ENCODE measurements at regions not wholly inside any gene's neighbourhood (a gene's known extent, or its start where the extent isn't known, plus 50 kb on each side); places are given as distances from the start of the nearest gene placed in this dataset.
"Not testable (repeated sequence)": the region's sequence is repeated elsewhere in the genome, so short reads cannot be mapped to it uniquely, and the experiment has no call there.

DNA sequence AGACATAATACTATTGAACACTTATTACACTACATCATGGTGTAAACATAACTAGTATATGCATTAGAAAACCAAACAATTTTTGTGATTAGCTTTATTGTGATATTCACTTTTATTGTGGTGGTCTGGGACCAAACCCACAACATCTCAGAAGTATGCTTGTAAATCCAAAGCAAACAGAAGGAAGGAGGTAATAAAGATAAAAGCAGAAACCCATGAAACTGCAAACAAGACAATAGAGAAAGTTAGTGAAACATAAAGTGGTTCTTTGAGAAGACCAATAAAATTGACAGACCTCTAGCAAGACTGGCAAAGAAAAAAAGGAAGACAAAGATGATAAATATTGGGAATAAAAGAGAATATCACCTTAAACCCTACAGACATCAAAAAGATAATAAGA lies 268.3 kb downstream of the RPAP3 start:
- Histone ChIP-seq H3K4me1 (ENCODE audit: control insufficient read depth in 1 of 2, insufficient read depth in 2 of 2, low read length in 2 of 2) (no peaks in the 10 kb centered on the region), H3K4me3 (ENCODE audit: low read length in 2 of 2) (no peak overlapping the region), H3K27me3 (ENCODE audit: control insufficient read depth in 1 of 2, insufficient read depth in 2 of 2, low read length in 1 of 2) (no peaks in the 10 kb centered on the region), H3K36me3 (ENCODE audit: control insufficient read depth in 1 of 2, insufficient read depth in 2 of 2, low read length in 1 of 2) (no peaks in the 10 kb centered on the region), H3K9me3 (ENCODE audit: control insufficient read depth, low read length) (no peaks in the 10 kb centered on the region), H3K27ac (ENCODE audit: low read depth in 1 of 2, low read length in 2 of 2) (no peak overlapping the region)
- intact Hi-C loops (cut with DNase I): no loop called here
- ATAC-seq (ENCODE audit: low FRiP score) (no peak), DNase-seq (no peak)

- no peaks in the 10 kb centered on the region for H3K27me3 ChIP-seq (ENCODE audit: control insufficient read depth in 1 of 2, insufficient read depth in 2 of 2, low read length in 1 of 2)
- H3K9me3 ChIP-seq (ENCODE audit: control insufficient read depth, low read length): no peaks in the 10 kb centered on the region
- no peaks in the 10 kb centered on the region for H3K36me3 ChIP-seq (ENCODE audit: control insufficient read depth in 1 of 2, insufficient read depth in 2 of 2, low read length in 1 of 2)
- H3K4me1 ChIP-seq (ENCODE audit: control insufficient read depth in 1 of 2, insufficient read depth in 2 of 2, low read length in 2 of 2): no peaks in the 10 kb centered on the region
- H3K27ac ChIP-seq (ENCODE audit: low read depth in 1 of 2, low read length in 2 of 2): no peak overlapping the region
- intact Hi-C loops (cut with DNase I): no loop called here
- ATAC-seq (ENCODE audit: low FRiP score) (no peak), DNase-seq (no peak)
- no peak overlapping the region for H3K4me3 ChIP-seq (ENCODE audit: low read length in 2 of 2)
Observed at GRCh38 chr12:47433876-47434275, 272.0 kb downstream of the RPAP3 start.

- H3K4me3 ChIP-seq (ENCODE audit: low read length in 2 of 2); intact Hi-C loops (cut with DNase I); H3K36me3 ChIP-seq (ENCODE audit: control insufficient read depth in 1 of 2, insufficient read depth in 2 of 2, low read length in 1 of 2); H3K9me3 ChIP-seq (ENCODE audit: control insufficient read depth, low read length); ATAC-seq (ENCODE audit: low FRiP score); H3K4me1 ChIP-seq (ENCODE audit: control insufficient read depth in 1 of 2, insufficient read depth in 2 of 2, low read length in 2 of 2); H3K27me3 ChIP-seq (ENCODE audit: control insufficient read depth in 1 of 2, insufficient read depth in 2 of 2, low read length in 1 of 2); DNase-seq; H3K27ac ChIP-seq (ENCODE audit: low read depth in 1 of 2, low read length in 2 of 2): not testable (repeated sequence)
- 92 to 94% methylated on average over 21 of the region's 21 CpGs for WGBS, 2 donors
Observed at GRCh38 chr12:47426678-47427309, 279.0 kb downstream of the RPAP3 start.

- intact Hi-C loops (cut with DNase I): no loop called here
- H3K4me3 ChIP-seq (ENCODE audit: low read length in 2 of 2): no peak overlapping the region
- H3K27me3 ChIP-seq (ENCODE audit: control insufficient read depth in 1 of 2, insufficient read depth in 2 of 2, low read length in 1 of 2): no peaks in the 10 kb centered on the region
- ATAC-seq (ENCODE audit: low FRiP score) (no peak), DNase-seq (no peak)
- H3K27ac ChIP-seq (ENCODE audit: low read depth in 1 of 2, low read length in 2 of 2): no peak overlapping the region
- WGBS, 2 donors: 9 to 32% methylated on average over 2 of the region's 2 CpGs
- no peaks in the 10 kb centered on the region for H3K36me3 ChIP-seq (ENCODE audit: control insufficient read depth in 1 of 2, insufficient read depth in 2 of 2, low read length in 1 of 2)
- peaks cover 0 to 4% of the 10 kb centered on the region in 2 donors for H3K4me1 ChIP-seq (ENCODE audit: control insufficient read depth in 1 of 2, insufficient read depth in 2 of 2, low read length in 2 of 2)
- no peaks in the 10 kb centered on the region for H3K9me3 ChIP-seq (ENCODE audit: control insufficient read depth, low read length)
Observed at GRCh38 chr12:47422611-47423010, 283.2 kb downstream of the RPAP3 start.

DNA sequence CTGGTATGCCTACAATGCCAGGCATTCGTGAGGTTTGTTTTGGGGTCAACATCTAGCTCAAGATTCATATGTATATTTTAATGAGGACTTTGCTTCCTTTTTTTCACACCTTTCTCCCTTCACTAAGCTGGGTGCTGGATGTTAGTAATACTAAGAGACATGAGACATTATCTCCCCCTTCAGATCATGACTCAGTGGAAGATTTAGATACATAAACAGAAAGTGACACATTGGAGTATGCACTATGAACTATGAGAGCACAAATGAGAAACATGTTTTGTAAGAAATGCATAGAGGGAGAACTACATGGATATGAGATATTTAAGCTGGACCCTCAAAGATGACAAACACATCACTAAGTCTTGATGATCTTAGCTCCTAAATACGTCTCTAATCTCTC lies 286.3 kb downstream of the RPAP3 start:
- no peaks in the 10 kb centered on the region for H3K36me3 ChIP-seq (ENCODE audit: control insufficient read depth in 1 of 2, insufficient read depth in 2 of 2, low read length in 1 of 2)
- DNase-seq (no peak), ATAC-seq (ENCODE audit: low FRiP score) (no peak)
- H3K4me3 ChIP-seq (ENCODE audit: low read length in 2 of 2): no peak overlapping the region
- H3K9me3 ChIP-seq (ENCODE audit: control insufficient read depth, low read length): no peaks in the 10 kb centered on the region
- H3K27me3 ChIP-seq (ENCODE audit: control insufficient read depth in 1 of 2, insufficient read depth in 2 of 2, low read length in 1 of 2): no peaks in the 10 kb centered on the region
- no peak overlapping the region for H3K27ac ChIP-seq (ENCODE audit: low read depth in 1 of 2, low read length in 2 of 2)
- whole genome bisulfite sequencing, 2 donors: 83 to 85% methylated on average over 2 of the region's 2 CpGs
- H3K4me1 ChIP-seq (ENCODE audit: control insufficient read depth in 1 of 2, insufficient read depth in 2 of 2, low read length in 2 of 2): peaks cover 0 to 5% of the 10 kb centered on the region in 2 donors
- intact Hi-C loops (cut with DNase I): no loop called here

- no peak for DNase-seq
- intact Hi-C loops (cut with DNase I): no loop called here
- no peaks in the 10 kb centered on the region for H3K36me3 ChIP-seq (ENCODE audit: control insufficient read depth in 1 of 2, insufficient read depth in 2 of 2, low read length in 1 of 2)
- ATAC-seq (ENCODE audit: low FRiP score): no peak
- H3K4me1 ChIP-seq (ENCODE audit: control insufficient read depth in 1 of 2, insufficient read depth in 2 of 2, low read length in 2 of 2): peaks cover 5% of the 10 kb centered on the region in 2 donors
- no peak overlapping the region for H3K27ac ChIP-seq (ENCODE audit: low read depth in 1 of 2, low read length in 2 of 2)
- no peak overlapping the region for H3K4me3 ChIP-seq (ENCODE audit: low read length in 2 of 2)
- H3K9me3 ChIP-seq (ENCODE audit: control insufficient read depth, low read length): no peaks in the 10 kb centered on the region
- 67 to 70% methylated on average over 1 of the region's 1 CpG for WGBS, 2 donors
- no peaks in the 10 kb centered on the region for H3K27me3 ChIP-seq (ENCODE audit: control insufficient read depth in 1 of 2, insufficient read depth in 2 of 2, low read length in 1 of 2)
Observed at GRCh38 chr12:47417955-47418354, 287.9 kb downstream of the RPAP3 start.

DNA sequence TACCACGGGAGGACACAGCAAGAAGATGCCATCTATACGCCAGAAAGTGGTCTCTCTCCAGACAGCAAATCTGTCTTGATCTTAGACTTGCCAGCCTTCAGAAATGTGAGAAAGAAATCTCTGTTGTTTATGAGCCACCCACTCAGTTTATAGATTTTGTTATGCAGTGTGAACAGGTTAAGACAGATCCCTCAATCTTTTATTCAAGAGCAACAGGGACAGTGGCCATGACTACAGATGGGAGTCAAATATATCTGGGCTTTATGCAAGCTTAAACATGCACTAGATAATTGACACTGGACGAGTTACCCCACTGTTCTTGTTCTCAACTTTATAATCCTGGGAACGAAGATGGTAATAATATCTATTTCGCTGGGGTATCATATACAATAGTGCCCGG lies 288.7 kb downstream of the RPAP3 start:
- H3K36me3 ChIP-seq (ENCODE audit: control insufficient read depth in 1 of 2, insufficient read depth in 2 of 2, low read length in 1 of 2): no peaks in the 10 kb centered on the region
- ATAC-seq (ENCODE audit: low FRiP score) (no peak), DNase-seq (no peak)
- WGBS, 2 donors: 75 to 89% methylated on average over 6 of the region's 6 CpGs
- intact Hi-C loops (cut with DNase I): no loop called here
- H3K4me1 ChIP-seq (ENCODE audit: control insufficient read depth in 1 of 2, insufficient read depth in 2 of 2, low read length in 2 of 2): peaks cover 1 to 5% of the 10 kb centered on the region in 2 donors
- no peak overlapping the region for H3K27ac ChIP-seq (ENCODE audit: low read depth in 1 of 2, low read length in 2 of 2)
- H3K4me3 ChIP-seq (ENCODE audit: low read length in 2 of 2): no peak overlapping the region
- H3K9me3 ChIP-seq (ENCODE audit: control insufficient read depth, low read length): no peaks in the 10 kb centered on the region
- no peaks in the 10 kb centered on the region for H3K27me3 ChIP-seq (ENCODE audit: control insufficient read depth in 1 of 2, insufficient read depth in 2 of 2, low read length in 1 of 2)

DNA sequence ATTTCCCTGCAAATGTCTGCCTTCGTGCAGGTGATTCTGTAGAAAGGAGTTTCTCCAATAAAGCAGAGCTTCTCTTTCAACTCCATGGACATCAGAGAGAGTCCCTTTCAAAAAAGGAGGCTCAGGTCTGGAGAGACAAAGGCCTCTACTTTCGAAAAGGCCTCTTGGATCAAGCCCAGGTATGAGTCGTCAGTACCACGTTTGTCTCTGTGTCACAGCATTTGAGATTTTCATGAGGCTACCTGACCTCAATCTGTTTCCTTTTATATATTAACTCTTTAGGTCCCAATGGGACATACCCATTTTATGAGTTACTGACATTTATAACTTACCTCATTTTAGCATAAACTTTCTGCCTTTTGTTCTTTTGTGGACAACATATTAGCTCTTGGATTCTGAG lies 290.8 kb downstream of the RPAP3 start:
- ATAC-seq (ENCODE audit: low FRiP score) (no peak), DNase-seq (no peak)
- intact Hi-C loops (cut with DNase I): no loop called here
- Histone ChIP-seq H3K9me3 (ENCODE audit: control insufficient read depth, low read length) (no peaks in the 10 kb centered on the region), H3K4me1 (ENCODE audit: control insufficient read depth in 1 of 2, insufficient read depth in 2 of 2, low read length in 2 of 2) (peaks cover 1 to 7% of the 10 kb centered on the region in 2 donors), H3K36me3 (ENCODE audit: control insufficient read depth in 1 of 2, insufficient read depth in 2 of 2, low read length in 1 of 2) (no peaks in the 10 kb centered on the region), H3K27me3 (ENCODE audit: control insufficient read depth in 1 of 2, insufficient read depth in 2 of 2, low read length in 1 of 2) (no peaks in the 10 kb centered on the region), H3K27ac (ENCODE audit: low read depth in 1 of 2, low read length in 2 of 2) (no peak overlapping the region), H3K4me3 (ENCODE audit: low read length in 2 of 2) (no peak overlapping the region)
- WGBS, 2 donors: 37 to 57% methylated on average over 4 of the region's 4 CpGs

- no peak for DNase-seq
- intact Hi-C loops (cut with DNase I): no loop called here
- no peak for ATAC-seq (ENCODE audit: low FRiP score)
- Histone ChIP-seq H3K27ac (ENCODE audit: low read depth in 1 of 2, low read length in 2 of 2) (peak overlapping the region in 1 of 2 donors; percentile 28), H3K27me3 (ENCODE audit: control insufficient read depth in 1 of 2, insufficient read depth in 2 of 2, low read length in 1 of 2) (no peaks in the 10 kb centered on the region), H3K4me1 (ENCODE audit: control insufficient read depth in 1 of 2, insufficient read depth in 2 of 2, low read length in 2 of 2) (peaks cover 1 to 7% of the 10 kb centered on the region in 2 donors), H3K4me3 (ENCODE audit: low read length in 2 of 2) (no peak overlapping the region), H3K36me3 (ENCODE audit: control insufficient read depth in 1 of 2, insufficient read depth in 2 of 2, low read length in 1 of 2) (no peaks in the 10 kb centered on the region), H3K9me3 (ENCODE audit: control insufficient read depth, low read length) (no peaks in the 10 kb centered on the region)
- WGBS, 2 donors: 66 to 85% methylated on average over 3 of the region's 3 CpGs
Observed at GRCh38 chr12:47414511-47414910, 291.3 kb downstream of the RPAP3 start.

Data from aorta (tissue), 5 donors.